ENCODE measurements at regions not wholly inside any gene's neighbourhood (a gene's known extent, or its start where the extent isn't known, plus 50 kb on each side); places are given as distances from the start of the nearest gene placed in this dataset.

GRCh38 chr11:70522309-70522592 lies 123.9 kb downstream of the CTTN start (continued):
- TF ChIP-seq ZNF292 (CRISPR knock-in tag; IDR thresholded peaks at IDR 0.05; ENCODE audit: borderline replicate concordance, low read depth) (no peak), PHF8 (CRISPR knock-in tag; IDR thresholded peaks at IDR 0.05) (no peak), AKAP8 (CRISPR knock-in tag; IDR thresholded peaks at IDR 0.05) (no peak), KLF16 (CRISPR knock-in tag; IDR thresholded peaks at IDR 0.05) (no peak), ZNF737 (CRISPR knock-in tag; IDR thresholded peaks at IDR 0.05; ENCODE audit: borderline replicate concordance) (no peak), SMAD3 (CRISPR knock-in tag; IDR thresholded peaks at IDR 0.05) (no peak), TFE3 (CRISPR knock-in tag; IDR thresholded peaks at IDR 0.05) (no peak), CTCF (CRISPR knock-in tag; IDR thresholded peaks at IDR 0.05) (no peak)

- no peak for DNase-seq (ENCODE audit: low spot score)
- Histone ChIP-seq H3K27ac (ENCODE audit: extremely low read length, insufficient read depth, low read length) (no peak overlapping the region), H4K20me1 (ENCODE audit: insufficient read depth, low read length) (peaks cover 12% of the 10 kb centered on the region; the same call in 1 of the 2 replicates), H3K36me3 (replicated peaks in 1 of 2; ENCODE audit: control insufficient read depth in 1 of 2, insufficient read depth in 2 of 2, low read length in 2 of 2) (no peaks in the 10 kb centered on the region), H3K9me3 (ENCODE audit: low read length) (no peaks in the 10 kb centered on the region), H3K4me1 (ENCODE audit: insufficient read depth, low read length) (no peaks in the 10 kb centered on the region), H3K9ac (ENCODE audit: insufficient read depth, low read depth, low read length) (no peak overlapping the region), H3K4me3 (replicated peaks in 1 of 3; ENCODE audit: insufficient read depth in 1 of 3, low read depth in 2 of 3, low read length in 3 of 3) (no peak overlapping the region), H3K4me2 (ENCODE audit: low read depth, low read length) (no peak overlapping the region), H2AFZ (ENCODE audit: low read length) (no peak overlapping the region), H3K27me3 (ENCODE audit: control insufficient read depth in 1 of 2, insufficient read depth in 2 of 2, low read length in 2 of 2) (no peaks in the 10 kb centered on the region), H3K79me2 (ENCODE audit: insufficient read depth, low read length) (no peaks in the 10 kb centered on the region)
- TF ChIP-seq JUND (CRISPR knock-in tag; IDR thresholded peaks at IDR 0.05) = no peak
- no peak for TF ChIP-seq TEF (CRISPR knock-in tag; IDR thresholded peaks at IDR 0.05)
- no peak for TF ChIP-seq THRA (CRISPR knock-in tag; IDR thresholded peaks at IDR 0.05; ENCODE audit: borderline replicate concordance)
- TF ChIP-seq ZNF143 (CRISPR knock-in tag; IDR thresholded peaks at IDR 0.05) = no peak
- no peak for TF ChIP-seq POGZ (CRISPR knock-in tag; IDR thresholded peaks at IDR 0.05)
- no peak for ATAC-seq
- ChIA-PET POLR2A (no interaction called here), CTCF (ENCODE audit: low intra/inter-chr PET ratio, low total read pairs) (no interaction called here)
- in situ Hi-C loops (cut with HindIII; ENCODE audit: extremely low pct_ligation_motif_present, low pct_unique_long_range_greater_than_20kb) (no loop called here), intact Hi-C loops (cut with micrococcal nuclease; ENCODE audit: unreplicated experiment) (no loop called here)
- WGBS (ENCODE audit: low lambda C conversion rate) = 87% methylated on average over 15 of the region's 26 CpGs
- FAIRE-seq = no peak
- no TSS peak for BruUV-seq (replicated peaks)
Observed at GRCh38 chr11:70522593-70523311, 124.4 kb downstream of the CTTN start.
